H9 (cell line): ENCODE measurements at regions not wholly inside any gene's neighbourhood (a gene's known extent, or its start where the extent isn't known, plus 50 kb on each side); places are given as distances from the start of the nearest gene placed in this dataset.

ENCODE experiments used
- DNase-seq: peaks from one replicate; pipeline ENCODE4 v3.0.0-alpha.2; 2017
- H2AFZ ChIP-seq: one replicate; pipeline ENCODE4 v1.6.1; 2013; ENCODE audit warnings: mild to moderate bottlenecking, low read length, control low read depth, moderate library complexity
- H2AK5ac ChIP-seq: 2 replicates; pipeline ENCODE4 v1.6.1; 2013; ENCODE audit warnings: low read length, control low read depth, mixed read lengths; ENCODE audit not compliant: insufficient read length
- H2BK120ac ChIP-seq: one replicate; pipeline ENCODE4 v1.6.1; 2013; ENCODE audit warnings: low read depth, mild to moderate bottlenecking, low read length, control low read depth, inconsistent platforms; ENCODE audit not compliant: poor library complexity, severe bottlenecking
- H2BK12ac ChIP-seq: 2 replicates; pipeline ENCODE4 v1.6.1; 2013; ENCODE audit warnings: low read length, control low read depth, mixed read lengths, low read depth; ENCODE audit not compliant: insufficient read length
- H2BK15ac ChIP-seq: 2 replicates; pipeline ENCODE4 v1.6.1; 2013; ENCODE audit warnings: low read depth, low read length, control low read depth
- H2BK20ac ChIP-seq: one replicate; pipeline ENCODE4 v1.6.1; 2013; ENCODE audit warnings: low read depth, mild to moderate bottlenecking, low read length, control low read depth, inconsistent platforms; ENCODE audit not compliant: poor library complexity, severe bottlenecking
- H2BK5ac ChIP-seq: 2 replicates; pipeline ENCODE4 v1.6.1; 2013; ENCODE audit warnings: low read length, control low read depth, mixed read lengths; ENCODE audit not compliant: insufficient read length
- H3K14ac ChIP-seq: 2 replicates; pipeline ENCODE4 v1.6.1; 2013; ENCODE audit warnings: low read length, control low read depth; ENCODE audit not compliant: insufficient read depth
- H3K18ac ChIP-seq: 2 replicates; pipeline ENCODE4 v1.6.1; 2013; ENCODE audit warnings: low read depth, mild to moderate bottlenecking, mixed read lengths, low read length, control low read depth; ENCODE audit not compliant: insufficient read length
- H3K23ac ChIP-seq: 2 replicates; pipeline ENCODE4 v1.6.1; 2013; ENCODE audit warnings: low read length, control low read depth, mixed read lengths, low read depth; ENCODE audit not compliant: insufficient read length
- H3K23me2 ChIP-seq: 2 replicates; pipeline ENCODE4 v1.6.1; 2013; ENCODE audit warnings: low read depth, mild to moderate bottlenecking, mixed read lengths, low read length, control low read depth; ENCODE audit not compliant: insufficient read length, poor library complexity, severe bottlenecking
- H3K27ac ChIP-seq: 2 replicates; pipeline ENCODE4 v1.5.1; 2013; ENCODE audit warnings: low read length, control low read depth, mixed read lengths, low read depth; ENCODE audit not compliant: insufficient read length
- H3K27me3 ChIP-seq: 2 replicates; pipeline ENCODE4 v1.6.1; 2013; ENCODE audit warnings: low read length, control low read depth, inconsistent platforms; ENCODE audit not compliant: insufficient read depth
- H3K4ac ChIP-seq: 2 replicates; pipeline ENCODE4 v1.6.1; 2013; ENCODE audit warnings: low read depth, mild to moderate bottlenecking, control low read depth, inconsistent platforms, low read length, moderate library complexity
- H3K4me1 ChIP-seq: 2 replicates; pipeline ENCODE4 v1.6.1; 2013; ENCODE audit warnings: low read length, control low read depth, inconsistent platforms; ENCODE audit not compliant: insufficient read depth
- H3K4me2 ChIP-seq: 2 replicates; pipeline ENCODE4 v1.6.1; 2013; ENCODE audit warnings: low read length, control low read depth, mixed read lengths; ENCODE audit not compliant: insufficient read length, insufficient read depth
- H3K56ac ChIP-seq: 2 replicates; pipeline ENCODE4 v1.6.1; 2013; ENCODE audit warnings: low read depth, mild to moderate bottlenecking, mixed read lengths, low read length, control low read depth; ENCODE audit not compliant: insufficient read length
- H3K79me1 ChIP-seq: 2 replicates; pipeline ENCODE4 v1.6.1; 2013; ENCODE audit warnings: low read depth, mild to moderate bottlenecking, moderate library complexity, low read length, control low read depth, inconsistent platforms; ENCODE audit not compliant: insufficient read depth, poor library complexity, severe bottlenecking
- H3K79me2 ChIP-seq: 2 replicates; pipeline ENCODE4 v1.6.1; 2013; ENCODE audit warnings: low read length, control low read depth, inconsistent platforms; ENCODE audit not compliant: insufficient read depth
- H3K9ac ChIP-seq: 2 replicates; pipeline ENCODE4 v1.6.1; 2013; ENCODE audit warnings: low read length, control low read depth, mixed read lengths; ENCODE audit not compliant: insufficient read length; ENCODE audit errors: extremely low read depth
- H3K9me3 ChIP-seq: one replicate; pipeline ENCODE4 v1.6.1; 2013; ENCODE audit warnings: low read depth, low read length, inconsistent platforms; ENCODE audit not compliant: control insufficient read depth
- H3T11ph ChIP-seq: one replicate; pipeline ENCODE4 v1.6.1; 2013; ENCODE audit warnings: mild to moderate bottlenecking, low read length, control low read depth, inconsistent platforms
- H4K20me1 ChIP-seq: one replicate; pipeline ENCODE4 v1.6.1; 2013; ENCODE audit not compliant: control insufficient read depth, insufficient read length, insufficient read depth
- H4K5ac ChIP-seq: 2 replicates; pipeline ENCODE4 v1.6.1; 2013; ENCODE audit warnings: low read depth, mild to moderate bottlenecking, mixed read lengths, low read length, control low read depth; ENCODE audit not compliant: insufficient read length
- H4K8ac ChIP-seq: replicated peaks from 2 replicates; pipeline ENCODE4 v1.6.1; 2013; ENCODE audit warnings: low read length, control low read depth, mixed read lengths, low read depth; ENCODE audit not compliant: insufficient read length
- H4K91ac ChIP-seq: 2 replicates; pipeline ENCODE4 v1.6.1; 2013; ENCODE audit warnings: low read depth, mild to moderate bottlenecking, moderate library complexity, mixed read lengths, low read length, control low read depth; ENCODE audit not compliant: insufficient read length
- H3K27ac Mint-ChIP-seq, 3 experiments: 2 replicates in 2 of 3; 3 replicates in 1 of 3; pipeline ENCODE4 v1.8.0; 2020 to 2021; ENCODE audit warnings: mixed read lengths in 3 of 3, mild to moderate bottlenecking in 1 of 3, moderate library complexity in 1 of 3
- H3K27me3 Mint-ChIP-seq: 2 replicates; pipeline ENCODE4 v1.8.0; 2021; ENCODE audit warnings: low read depth, mild to moderate bottlenecking, moderate library complexity, mixed read lengths
- H3K36me3 Mint-ChIP-seq, 3 experiments: 2 replicates in 2 of 3; 3 replicates in 1 of 3; pipeline ENCODE4 v1.8.0; 2020 to 2021; ENCODE audit warnings: low read depth in 3 of 3, mixed read lengths in 3 of 3; ENCODE audit not compliant: insufficient read depth in 1 of 3
- H3K4me1 Mint-ChIP-seq, 2 experiments: 2 replicates each; pipeline ENCODE4 v1.8.0; 2020; ENCODE audit warnings: mixed read lengths in 2 of 2
- H3K4me3 Mint-ChIP-seq, 2 experiments: 2 replicates in 1 of 2; 3 replicates in 1 of 2; pipeline ENCODE4 v1.8.0; 2020 to 2021; ENCODE audit warnings: mild to moderate bottlenecking in 2 of 2, mixed read lengths in 2 of 2, moderate library complexity in 1 of 2
- H3K9me3 Mint-ChIP-seq, 2 experiments: 2 replicates in 1 of 2; 3 replicates in 1 of 2; pipeline ENCODE4 v1.8.0; 2020; ENCODE audit warnings: mild to moderate bottlenecking in 2 of 2, mixed read lengths in 2 of 2, moderate library complexity in 1 of 2
- WGBS: extraction: QIAGEN DNeasy Blood & Tissue Kit; methylation state at CpG from one replicate; pipeline ENCODE4 v1.1.7; 2013; ENCODE audit warnings: missing lambda C conversion rate, low lambda C conversion rate, mixed read lengths; ENCODE audit not compliant: insufficient read length; ENCODE audit errors: extremely low coverage; 5-methylcytosine and 5-hydroxymethylcytosine counted together
- TF ChIP-seq, protein P1 (sequence below): fragments of 200-600 bp; sonication (generic); conservative IDR thresholded peaks from 3 replicates; pipeline ENCODE4 v1.8.0; 2021; ENCODE audit warnings: antibody characterized with exemption, mild to moderate bottlenecking

DNA sequence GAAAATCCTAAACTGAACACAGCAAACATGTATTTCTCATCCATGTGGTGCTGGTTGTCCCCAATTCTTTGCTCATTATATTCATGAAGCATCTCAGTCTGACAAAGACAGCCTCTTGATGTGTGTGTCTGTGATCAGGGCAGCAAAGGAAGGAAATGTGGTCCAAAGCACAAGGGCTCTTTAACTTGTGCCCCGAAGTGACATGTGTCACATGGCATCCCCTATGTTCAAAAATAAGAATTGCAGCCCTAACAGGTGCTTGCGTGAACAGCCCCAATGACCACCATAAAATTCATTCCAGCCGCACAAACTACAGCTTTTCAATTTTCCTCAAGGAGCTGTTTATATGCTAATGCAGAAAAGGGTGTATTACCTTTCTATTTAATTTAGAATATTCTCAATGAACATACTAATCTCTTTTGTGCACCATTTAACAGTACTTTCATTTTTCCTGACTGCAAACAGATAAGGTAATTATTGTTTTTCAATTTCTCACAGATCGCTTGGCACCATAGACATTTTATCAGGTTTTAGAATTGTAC, 231.9 kb upstream of the CTSO start:
- TF ChIP-seq, protein P1, sequence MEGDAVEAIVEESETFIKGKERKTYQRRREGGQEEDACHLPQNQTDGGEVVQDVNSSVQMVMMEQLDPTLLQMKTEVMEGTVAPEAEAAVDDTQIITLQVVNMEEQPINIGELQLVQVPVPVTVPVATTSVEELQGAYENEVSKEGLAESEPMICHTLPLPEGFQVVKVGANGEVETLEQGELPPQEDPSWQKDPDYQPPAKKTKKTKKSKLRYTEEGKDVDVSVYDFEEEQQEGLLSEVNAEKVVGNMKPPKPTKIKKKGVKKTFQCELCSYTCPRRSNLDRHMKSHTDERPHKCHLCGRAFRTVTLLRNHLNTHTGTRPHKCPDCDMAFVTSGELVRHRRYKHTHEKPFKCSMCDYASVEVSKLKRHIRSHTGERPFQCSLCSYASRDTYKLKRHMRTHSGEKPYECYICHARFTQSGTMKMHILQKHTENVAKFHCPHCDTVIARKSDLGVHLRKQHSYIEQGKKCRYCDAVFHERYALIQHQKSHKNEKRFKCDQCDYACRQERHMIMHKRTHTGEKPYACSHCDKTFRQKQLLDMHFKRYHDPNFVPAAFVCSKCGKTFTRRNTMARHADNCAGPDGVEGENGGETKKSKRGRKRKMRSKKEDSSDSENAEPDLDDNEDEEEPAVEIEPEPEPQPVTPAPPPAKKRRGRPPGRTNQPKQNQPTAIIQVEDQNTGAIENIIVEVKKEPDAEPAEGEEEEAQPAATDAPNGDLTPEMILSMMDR = no peak; the same call in 2 of the 3 replicates
- H3K4me3 Mint-ChIP-seq = no peak overlapping the region

More for the DNA sequence above, 231.9 kb upstream of the CTSO start:
- no peak overlapping the region for H4K5ac ChIP-seq
- H3K79me2 ChIP-seq = no peaks in the 10 kb centered on the region
- H3K23me2 ChIP-seq = no peaks in the 10 kb centered on the region
- no peaks in the 10 kb centered on the region for H3K79me1 ChIP-seq
- no peak overlapping the region for H4K91ac ChIP-seq
- no peaks in the 10 kb centered on the region for H3K4me1 ChIP-seq
- H3K27me3 ChIP-seq = no peaks in the 10 kb centered on the region
- no peak overlapping the region for H2BK20ac ChIP-seq
- no peak overlapping the region for H3K4ac ChIP-seq
- H2BK120ac ChIP-seq = no peak overlapping the region
- no peak overlapping the region for H2BK12ac ChIP-seq
- no peak overlapping the region for H3K18ac ChIP-seq
- Mint-ChIP-seq H3K36me3 (no peaks in the 10 kb centered on the region), H3K4me1 (no peaks in the 10 kb centered on the region), H3K9me3 (no peaks in the 10 kb centered on the region), H3K27ac (no peak overlapping the region), H3K27me3 (peaks cover 1% of the 10 kb centered on the region; the same call in 1 of the 2 replicates)
- H3K56ac ChIP-seq = no peak overlapping the region
- H3K9ac ChIP-seq = no peak overlapping the region
- no peak overlapping the region for H2BK5ac ChIP-seq
- no peak overlapping the region for H2AK5ac ChIP-seq
- no peak overlapping the region for H2AFZ ChIP-seq
- no peak for DNase-seq
- H3K9me3 ChIP-seq = no peaks in the 10 kb centered on the region
- H3K4me2 ChIP-seq = no peak overlapping the region
- H3K14ac ChIP-seq = no peak overlapping the region
- no peak overlapping the region for H3K27ac ChIP-seq
- WGBS = no CpG with 5 or more reads among the region's 4 CpGs
- H3T11ph ChIP-seq = no peak overlapping the region
- no peaks in the 10 kb centered on the region for H4K20me1 ChIP-seq
- no peak overlapping the region for H2BK15ac ChIP-seq
- no peak overlapping the region for H3K23ac ChIP-seq
- H4K8ac ChIP-seq = no peak overlapping the region
